HFF-Myc (cell line): ENCODE measurements at regions not wholly inside any gene's neighbourhood (a gene's known extent, or its start where the extent isn't known, plus 50 kb on each side); places are given as distances from the start of the nearest gene placed in this dataset.
"Not testable (repeated sequence)": the region's sequence is repeated elsewhere in the genome, so short reads cannot be mapped to it uniquely, and the experiment has no call there.

Source experiments
- DNase-seq: peaks from one replicate; pipeline ENCODE4 v3.0.0-alpha.2; 2011; ENCODE audit warnings: low read depth; ENCODE audit errors: extremely low read depth
- H3K4me3 ChIP-seq: replicated peaks from 2 replicates; pipeline ENCODE4 v1.5.1; 2011; ENCODE audit warnings: low read depth, mild to moderate bottlenecking, control low read depth, low read length
- TF ChIP-seq, protein P1 (sequence below): IDR thresholded peaks from 2 replicates; pipeline ENCODE4 v1.5.1; 2012; ENCODE audit warnings: mild to moderate bottlenecking, low read depth, low read length, control low read depth; ENCODE audit errors: missing control alignments

GRCh38 chr17:77833769-77834168 lies 124.7 kb upstream of the TNRC6C start:
- H3K4me3 ChIP-seq, result no peak overlapping the region
- TF ChIP-seq, protein P1, sequence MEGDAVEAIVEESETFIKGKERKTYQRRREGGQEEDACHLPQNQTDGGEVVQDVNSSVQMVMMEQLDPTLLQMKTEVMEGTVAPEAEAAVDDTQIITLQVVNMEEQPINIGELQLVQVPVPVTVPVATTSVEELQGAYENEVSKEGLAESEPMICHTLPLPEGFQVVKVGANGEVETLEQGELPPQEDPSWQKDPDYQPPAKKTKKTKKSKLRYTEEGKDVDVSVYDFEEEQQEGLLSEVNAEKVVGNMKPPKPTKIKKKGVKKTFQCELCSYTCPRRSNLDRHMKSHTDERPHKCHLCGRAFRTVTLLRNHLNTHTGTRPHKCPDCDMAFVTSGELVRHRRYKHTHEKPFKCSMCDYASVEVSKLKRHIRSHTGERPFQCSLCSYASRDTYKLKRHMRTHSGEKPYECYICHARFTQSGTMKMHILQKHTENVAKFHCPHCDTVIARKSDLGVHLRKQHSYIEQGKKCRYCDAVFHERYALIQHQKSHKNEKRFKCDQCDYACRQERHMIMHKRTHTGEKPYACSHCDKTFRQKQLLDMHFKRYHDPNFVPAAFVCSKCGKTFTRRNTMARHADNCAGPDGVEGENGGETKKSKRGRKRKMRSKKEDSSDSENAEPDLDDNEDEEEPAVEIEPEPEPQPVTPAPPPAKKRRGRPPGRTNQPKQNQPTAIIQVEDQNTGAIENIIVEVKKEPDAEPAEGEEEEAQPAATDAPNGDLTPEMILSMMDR, result no peak
- DNase-seq, result no peak

DNA sequence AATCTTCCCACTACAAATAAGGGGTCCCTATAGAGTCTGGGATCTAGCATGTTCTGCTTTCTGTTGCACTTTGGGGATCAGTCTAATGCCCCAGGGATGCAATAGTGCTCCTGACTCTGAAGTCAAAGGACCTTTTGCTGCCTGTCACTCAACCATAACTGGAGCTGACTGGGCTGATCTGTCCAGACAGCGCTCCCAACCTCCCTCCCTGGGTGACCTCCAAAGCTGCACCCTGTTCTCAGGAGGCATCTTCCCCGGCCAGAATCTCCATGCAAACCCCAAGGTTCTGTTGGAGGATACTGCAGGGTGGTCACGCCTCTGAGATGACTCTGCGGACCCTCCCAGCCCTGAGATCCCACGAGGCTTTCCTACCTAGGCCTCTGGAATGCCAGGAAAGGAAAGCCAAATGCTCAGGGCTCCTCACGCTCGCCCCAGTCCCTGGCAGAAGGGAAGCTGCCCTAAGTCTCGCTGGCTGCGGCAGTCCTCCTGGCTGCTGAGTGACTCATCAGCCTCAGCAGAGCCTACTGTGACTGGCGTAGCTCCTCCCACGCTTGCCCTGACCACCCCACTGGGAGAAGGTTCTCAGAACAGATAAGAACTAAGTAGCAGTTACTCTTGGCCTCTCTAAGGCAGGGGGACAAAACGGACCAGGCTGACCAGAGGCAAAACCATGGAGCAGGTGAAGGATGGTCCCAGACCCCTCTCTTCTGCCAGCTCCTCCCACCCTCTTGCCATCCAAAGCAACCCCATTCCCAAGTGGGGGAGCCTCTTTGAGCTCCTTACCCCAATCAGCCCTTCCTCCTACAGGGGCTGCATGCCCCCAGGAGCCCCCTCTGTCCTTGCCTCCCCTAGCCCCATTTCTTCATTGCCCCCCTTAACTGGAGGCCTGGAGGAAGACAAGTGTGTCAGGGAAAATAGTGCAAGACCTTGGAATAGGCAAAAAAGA lies 124.1 kb upstream of the TNRC6C start:
- no peak overlapping the region for H3K4me3 ChIP-seq
- TF ChIP-seq, protein P1, result no peak
- no peak for DNase-seq

GRCh38 chr17:77836557-77837041 lies 121.9 kb upstream of the TNRC6C start:
- DNase-seq, result no peak
- TF ChIP-seq, protein P1, result no peak
- no peak overlapping the region for H3K4me3 ChIP-seq

DNA sequence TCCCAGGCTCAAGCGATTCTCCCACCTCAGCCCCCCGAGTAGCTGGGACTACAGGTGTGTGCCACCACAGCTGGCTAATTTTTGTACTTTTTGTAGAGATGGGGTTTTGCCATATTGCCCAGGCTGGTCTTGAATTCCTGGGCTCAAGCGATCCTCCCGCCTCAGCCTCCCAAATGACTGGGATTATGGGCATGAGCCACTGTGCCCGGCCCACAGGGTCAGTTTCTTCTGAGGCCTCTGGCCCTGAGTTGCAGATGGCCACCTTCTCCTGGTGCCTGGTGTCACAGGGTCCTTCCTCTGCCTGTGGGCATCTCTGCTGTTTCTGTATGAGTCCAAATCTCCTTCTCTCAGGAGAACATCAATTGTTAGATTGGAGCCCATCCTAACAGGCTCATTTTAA lies 121.4 kb upstream of the TNRC6C start:
- not testable (repeated sequence) for DNase-seq, H3K4me3 ChIP-seq

DNA sequence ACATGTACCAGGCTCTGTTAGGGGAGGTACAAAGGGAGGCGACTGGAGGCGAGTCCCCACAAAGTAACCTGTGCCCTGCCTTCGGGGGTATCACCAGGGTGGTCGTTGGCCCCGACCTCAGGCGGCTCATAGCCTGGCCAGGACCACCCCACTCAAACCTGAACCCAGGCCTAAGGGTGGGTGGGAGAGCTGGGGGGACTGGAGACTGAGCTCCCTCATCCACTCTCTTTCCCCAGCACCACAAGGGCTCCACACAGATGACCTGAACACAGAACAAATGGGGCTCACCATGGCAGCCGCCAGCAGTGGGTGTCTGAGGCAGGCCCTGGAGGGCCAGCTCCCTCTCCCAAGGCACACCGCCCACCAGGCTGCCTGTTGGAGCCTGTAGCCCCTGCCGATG lies 120.6 kb upstream of the TNRC6C start:
- TF ChIP-seq, protein P1, result no peak
- no peak for DNase-seq

DNA sequence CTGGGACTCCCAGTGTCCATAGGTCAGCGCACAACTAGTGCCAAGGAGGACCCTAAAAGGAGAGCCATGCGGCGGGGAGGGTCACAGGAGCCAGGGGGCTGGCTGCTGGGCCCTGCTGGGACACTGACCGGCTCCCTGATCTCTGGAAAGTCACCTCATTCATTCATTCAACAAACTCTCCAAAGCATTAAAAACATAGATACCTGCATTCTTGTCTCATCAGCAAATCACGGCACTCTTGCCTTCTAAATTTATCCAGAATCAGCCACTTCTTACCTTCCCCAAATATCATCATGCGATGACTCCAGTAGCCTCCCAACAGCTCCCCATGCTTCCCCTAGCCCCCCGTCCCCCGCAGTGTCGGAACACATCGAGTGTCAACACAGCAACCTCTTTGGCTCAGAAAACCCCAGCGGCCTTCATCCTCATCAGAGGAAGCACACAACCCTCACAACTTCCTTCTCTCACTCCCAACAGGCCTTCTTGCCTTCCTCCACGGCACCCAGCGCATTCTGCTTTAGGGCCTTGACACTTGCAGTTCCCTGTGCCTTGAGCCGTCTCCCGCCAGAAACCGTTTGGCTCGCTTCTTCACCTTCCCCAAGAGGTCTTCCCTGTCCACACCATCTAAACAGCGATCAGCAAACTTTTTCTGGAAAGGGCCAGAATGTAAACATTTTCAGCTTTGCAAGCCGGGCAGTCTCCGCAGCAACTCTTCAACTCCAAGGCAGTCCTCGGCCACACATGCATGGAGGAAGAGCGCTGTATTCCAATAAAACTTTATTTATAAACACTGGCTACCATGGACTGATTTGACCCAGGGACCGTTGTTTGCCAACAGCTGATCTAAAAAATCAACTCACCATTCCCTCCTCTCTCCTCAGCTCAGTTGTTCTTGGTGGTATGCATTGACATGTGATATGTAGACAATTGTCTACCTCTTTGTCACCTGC lies 119.5 kb upstream of the TNRC6C start:
- TF ChIP-seq, protein P1, result no peak
- DNase-seq, result no peak
- H3K4me3 ChIP-seq, result no peak overlapping the region

More for the DNA sequence above, 120.6 kb upstream of the TNRC6C start:
- no peak overlapping the region for H3K4me3 ChIP-seq
